GM23338 (cell line): ENCODE measurements at regions not wholly inside any gene's neighbourhood (a gene's known extent, or its start where the extent isn't known, plus 50 kb on each side); places are given as distances from the start of the nearest gene placed in this dataset.

Experiments used
- CREB1 ChIP-seq: fragments of 250-450 bp; sonication (Bioruptor Pico); IDR thresholded peaks from 2 replicates; pipeline ENCODE4 v1.5.0; 2020; ENCODE audit warnings: low read depth, mild to moderate bottlenecking, moderate library complexity
- CTCF ChIP-seq, 2 experiments: fragments of 200-600 bp in 1 of 2; sonication (generic) in 1 of 2; conservative IDR thresholded peaks; 2 replicates each; pipeline versions ENCODE4 v1.5.1 to v1.6.1; 2016 to 2017; ENCODE audit warnings: antibody characterized with exemption in 2 of 2, low read depth in 2 of 2, mild to moderate bottlenecking in 2 of 2, moderate library complexity in 1 of 2
- ETS1 ChIP-seq: IDR thresholded peaks from 2 replicates; pipeline ENCODE4 v1.6.1; 2016; ENCODE audit warnings: antibody characterized with exemption
- EZH2 ChIP-seq: fragments of 200-600 bp; sonication (generic); IDR thresholded peaks from one replicate; pipeline ENCODE4 v1.8.0; 2017; ENCODE audit warnings: antibody characterized with exemption, mild to moderate bottlenecking, low read depth; ENCODE audit not compliant: unreplicated experiment
- EZH2phosphoT487 ChIP-seq: fragments of 200-600 bp; sonication (generic); IDR thresholded peaks from one replicate; pipeline ENCODE4 v1.8.1; 2018; ENCODE audit warnings: antibody characterized with exemption; ENCODE audit not compliant: unreplicated experiment
- JUNB ChIP-seq: IDR thresholded peaks from one replicate; pipeline ENCODE4 v1.6.1; 2016; ENCODE audit warnings: antibody characterized with exemption; ENCODE audit not compliant: unreplicated experiment
- POLR2AphosphoS5 ChIP-seq: IDR thresholded peaks from 2 replicates; pipeline ENCODE4 v1.6.1; 2016; ENCODE audit warnings: antibody characterized with exemption, low read depth
- REST ChIP-seq: IDR thresholded peaks from one replicate; pipeline ENCODE4 v1.6.1; 2018; ENCODE audit warnings: antibody characterized with exemption; ENCODE audit not compliant: unreplicated experiment
- STAT1 ChIP-seq: IDR thresholded peaks from one replicate; pipeline ENCODE4 v1.6.1; 2016; ENCODE audit warnings: antibody characterized with exemption; ENCODE audit not compliant: unreplicated experiment
- ZNF114 ChIP-seq: fragments of 250-450 bp; sonication (Bioruptor Pico); IDR thresholded peaks from 2 replicates; pipeline ENCODE4 v1.5.0; 2020; ENCODE audit warnings: mild to moderate bottlenecking, moderate library complexity
- ZNF331 ChIP-seq: fragments of 250-450 bp; sonication (Bioruptor Pico); IDR thresholded peaks from 2 replicates; pipeline ENCODE4 v1.5.0; 2020; ENCODE audit warnings: low read depth, mild to moderate bottlenecking, moderate library complexity

GRCh38 chr4:144861471-144861870 is 215.5 kb downstream of the HHIP start:
- TF ChIP-seq CTCF (conservative IDR thresholded peaks at IDR 0.05; ENCODE audit: low read depth in 2 of 2) (no peak), EZH2 (no peak), ETS1 (no peak), POLR2AphosphoS5 (no peak), REST (no peak), CREB1 (CRISPR knock-in tag) (no peak), ZNF114 (CRISPR knock-in tag) (no peak), EZH2phosphoT487 (no peak), JUNB (no peak), ZNF331 (CRISPR knock-in tag) (no peak), STAT1 (no peak)
